ES-I3 (cell line): ENCODE measurements at regions not wholly inside any gene's neighbourhood (a gene's known extent, or its start where the extent isn't known, plus 50 kb on each side); places are given as distances from the start of the nearest gene placed in this dataset.
"Not testable (repeated sequence)": the region's sequence is repeated elsewhere in the genome, so short reads cannot be mapped to it uniquely, and the experiment has no call there.

ENCODE experiments used
- H3K36me3 ChIP-seq: 2 replicates; pipeline ENCODE4 v1.6.1; 2013; ENCODE audit warnings: mild to moderate bottlenecking, low read length, control low read depth, moderate library complexity; ENCODE audit not compliant: insufficient read depth
- H3K4me1 ChIP-seq: 2 replicates; pipeline ENCODE4 v1.6.1; 2013; ENCODE audit warnings: mild to moderate bottlenecking, control low read depth, low read length; ENCODE audit not compliant: insufficient read depth
- H3K9ac ChIP-seq: 2 replicates; pipeline ENCODE4 v1.6.1; 2013; ENCODE audit warnings: low read depth, mild to moderate bottlenecking, low read length, moderate library complexity
- H3K9me3 ChIP-seq: 2 replicates; pipeline ENCODE4 v1.6.1; 2013; ENCODE audit warnings: mild to moderate bottlenecking, low read length, moderate library complexity; ENCODE audit not compliant: control insufficient read depth, insufficient read depth

- peaks cover 15% of the 10 kb centered on the region for H3K4me1 ChIP-seq
- H3K9ac ChIP-seq, H3K36me3 ChIP-seq, H3K9me3 ChIP-seq: not testable (repeated sequence)
Measured at GRCh38 chr10:8285970-8286369, 231.5 kb downstream of the GATA3 start.

- H3K4me1 ChIP-seq, result peaks cover 15% of the 10 kb centered on the region
- H3K36me3 ChIP-seq, result no peaks in the 10 kb centered on the region
- H3K9ac ChIP-seq, result no peak overlapping the region
- H3K9me3 ChIP-seq, result no peaks in the 10 kb centered on the region
Measured at GRCh38 chr10:8288600-8288999, 234.1 kb downstream of the GATA3 start.

GRCh38 chr10:8289186-8289924, 234.9 kb downstream of the GATA3 start:
- peaks cover 15% of the 10 kb centered on the region for H3K4me1 ChIP-seq
- H3K9ac ChIP-seq, result no peak overlapping the region
- no peaks in the 10 kb centered on the region for H3K9me3 ChIP-seq
- H3K36me3 ChIP-seq, result no peaks in the 10 kb centered on the region

GRCh38 chr10:8294779-8295178, 240.3 kb downstream of the GATA3 start:
- H3K9me3 ChIP-seq, result no peaks in the 10 kb centered on the region
- H3K36me3 ChIP-seq, result no peaks in the 10 kb centered on the region
- no peak overlapping the region for H3K9ac ChIP-seq
- H3K4me1 ChIP-seq, result peaks cover 4% of the 10 kb centered on the region

- H3K36me3 ChIP-seq, result no peaks in the 10 kb centered on the region
- no peak overlapping the region for H3K9ac ChIP-seq
- H3K9me3 ChIP-seq, result no peaks in the 10 kb centered on the region
- no peaks in the 10 kb centered on the region; the same call in 1 of the 2 replicates for H3K4me1 ChIP-seq
Measured at GRCh38 chr10:8295311-8295710, 240.8 kb downstream of the GATA3 start.

- Histone ChIP-seq H3K9me3 (no peaks in the 10 kb centered on the region), H3K36me3 (no peaks in the 10 kb centered on the region), H3K9ac (peak overlapping the region; percentile 52), H3K4me1 (no peaks in the 10 kb centered on the region; the same call in 1 of the 2 replicates)
Measured at GRCh38 chr10:8296090-8296733, 241.7 kb downstream of the GATA3 start.

GRCh38 chr10:8296734-8297101, 242.2 kb downstream of the GATA3 start:
- H3K4me1 ChIP-seq, result no peaks in the 10 kb centered on the region; the same call in 1 of the 2 replicates

GRCh38 chr10:8297107-8297506, 242.6 kb downstream of the GATA3 start:
- Histone ChIP-seq H3K4me1 (no peaks in the 10 kb centered on the region; the same call in 1 of the 2 replicates), H3K36me3 (no peaks in the 10 kb centered on the region), H3K9ac (no peak overlapping the region), H3K9me3 (no peaks in the 10 kb centered on the region)

More at GRCh38 chr10:8296734-8297101, 242.2 kb downstream of the GATA3 start:
- H3K36me3 ChIP-seq, result no peaks in the 10 kb centered on the region
- H3K9me3 ChIP-seq, result no peaks in the 10 kb centered on the region
- peak overlapping the region; percentile 52 for H3K9ac ChIP-seq

- Histone ChIP-seq H3K36me3 (no peaks in the 10 kb centered on the region), H3K4me1 (peaks cover 4% of the 10 kb centered on the region; the same call in 1 of the 2 replicates), H3K9me3 (no peaks in the 10 kb centered on the region), H3K9ac (no peak overlapping the region)
Measured at GRCh38 chr10:8297959-8298358, 243.5 kb downstream of the GATA3 start.

- H3K9ac ChIP-seq, result no peak overlapping the region
- H3K9me3 ChIP-seq, result no peaks in the 10 kb centered on the region
- no peaks in the 10 kb centered on the region for H3K36me3 ChIP-seq
- H3K4me1 ChIP-seq, result peaks cover 6% of the 10 kb centered on the region; the same call in 1 of the 2 replicates
Measured at GRCh38 chr10:8298896-8299570, 244.5 kb downstream of the GATA3 start.

- Histone ChIP-seq H3K4me1 (peaks cover 18% of the 10 kb centered on the region), H3K9ac (no peak overlapping the region), H3K9me3 (no peaks in the 10 kb centered on the region), H3K36me3 (no peaks in the 10 kb centered on the region)
Measured at GRCh38 chr10:8300925-8301324, 246.4 kb downstream of the GATA3 start.

GRCh38 chr10:8301333-8301732, 246.8 kb downstream of the GATA3 start:
- H3K36me3 ChIP-seq, result no peaks in the 10 kb centered on the region
- peaks cover 22% of the 10 kb centered on the region for H3K4me1 ChIP-seq
- no peak overlapping the region for H3K9ac ChIP-seq

GRCh38 chr10:8301831-8302230, 247.3 kb downstream of the GATA3 start:
- H3K36me3 ChIP-seq, result no peaks in the 10 kb centered on the region
- H3K4me1 ChIP-seq, result peaks cover 27% of the 10 kb centered on the region
- H3K9ac ChIP-seq, result no peak overlapping the region
- H3K9me3 ChIP-seq, result no peaks in the 10 kb centered on the region

More at GRCh38 chr10:8301333-8301732, 246.8 kb downstream of the GATA3 start:
- no peaks in the 10 kb centered on the region for H3K9me3 ChIP-seq

GRCh38 chr10:8302565-8302964, 248.1 kb downstream of the GATA3 start:
- Histone ChIP-seq H3K36me3 (no peaks in the 10 kb centered on the region), H3K9ac (no peak overlapping the region), H3K9me3 (no peaks in the 10 kb centered on the region), H3K4me1 (peaks cover 31% of the 10 kb centered on the region)
